ENCODE measurements at regions not wholly inside any gene's neighbourhood (a gene's known extent, or its start where the extent isn't known, plus 50 kb on each side); places are given as distances from the start of the nearest gene placed in this dataset.

DNA sequence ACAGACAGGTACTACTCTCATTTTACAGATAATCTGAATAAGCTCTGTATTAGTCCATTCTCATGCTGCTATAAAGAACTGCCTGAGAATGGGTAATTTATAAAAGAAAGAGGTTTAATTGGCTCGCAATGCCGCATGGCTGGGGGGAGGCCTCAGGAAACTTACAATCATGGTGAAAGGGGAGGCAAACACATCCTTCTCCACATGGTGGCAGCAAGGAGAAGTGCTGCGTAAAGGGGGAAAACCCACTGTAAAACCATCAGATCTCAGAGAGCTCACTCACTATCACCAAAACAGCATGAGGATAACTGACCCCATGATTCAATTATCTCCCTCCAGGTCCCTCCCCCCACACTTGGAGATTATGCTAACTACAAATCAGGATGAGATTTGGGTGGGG lies 254.4 kb downstream of the KCNE4 start:
- TF ChIP-seq, protein P1, sequence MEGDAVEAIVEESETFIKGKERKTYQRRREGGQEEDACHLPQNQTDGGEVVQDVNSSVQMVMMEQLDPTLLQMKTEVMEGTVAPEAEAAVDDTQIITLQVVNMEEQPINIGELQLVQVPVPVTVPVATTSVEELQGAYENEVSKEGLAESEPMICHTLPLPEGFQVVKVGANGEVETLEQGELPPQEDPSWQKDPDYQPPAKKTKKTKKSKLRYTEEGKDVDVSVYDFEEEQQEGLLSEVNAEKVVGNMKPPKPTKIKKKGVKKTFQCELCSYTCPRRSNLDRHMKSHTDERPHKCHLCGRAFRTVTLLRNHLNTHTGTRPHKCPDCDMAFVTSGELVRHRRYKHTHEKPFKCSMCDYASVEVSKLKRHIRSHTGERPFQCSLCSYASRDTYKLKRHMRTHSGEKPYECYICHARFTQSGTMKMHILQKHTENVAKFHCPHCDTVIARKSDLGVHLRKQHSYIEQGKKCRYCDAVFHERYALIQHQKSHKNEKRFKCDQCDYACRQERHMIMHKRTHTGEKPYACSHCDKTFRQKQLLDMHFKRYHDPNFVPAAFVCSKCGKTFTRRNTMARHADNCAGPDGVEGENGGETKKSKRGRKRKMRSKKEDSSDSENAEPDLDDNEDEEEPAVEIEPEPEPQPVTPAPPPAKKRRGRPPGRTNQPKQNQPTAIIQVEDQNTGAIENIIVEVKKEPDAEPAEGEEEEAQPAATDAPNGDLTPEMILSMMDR (IDR thresholded peaks at IDR 0.05; ENCODE audit: low read depth, low read length): peak; percentile 75
- Histone ChIP-seq H3K27ac (no peak overlapping the region), H3K9me3 (ENCODE audit: severe bottlenecking) (no peaks in the 10 kb centered on the region), H3K27me3 (ENCODE audit: insufficient read depth, low read depth, severe bottlenecking) (no peaks in the 10 kb centered on the region), H3K36me3 (no peaks in the 10 kb centered on the region), H3K4me3 (ENCODE audit: low read depth, low read length) (no peak overlapping the region)
- peak; percentile 42 for DNase-seq

DNA sequence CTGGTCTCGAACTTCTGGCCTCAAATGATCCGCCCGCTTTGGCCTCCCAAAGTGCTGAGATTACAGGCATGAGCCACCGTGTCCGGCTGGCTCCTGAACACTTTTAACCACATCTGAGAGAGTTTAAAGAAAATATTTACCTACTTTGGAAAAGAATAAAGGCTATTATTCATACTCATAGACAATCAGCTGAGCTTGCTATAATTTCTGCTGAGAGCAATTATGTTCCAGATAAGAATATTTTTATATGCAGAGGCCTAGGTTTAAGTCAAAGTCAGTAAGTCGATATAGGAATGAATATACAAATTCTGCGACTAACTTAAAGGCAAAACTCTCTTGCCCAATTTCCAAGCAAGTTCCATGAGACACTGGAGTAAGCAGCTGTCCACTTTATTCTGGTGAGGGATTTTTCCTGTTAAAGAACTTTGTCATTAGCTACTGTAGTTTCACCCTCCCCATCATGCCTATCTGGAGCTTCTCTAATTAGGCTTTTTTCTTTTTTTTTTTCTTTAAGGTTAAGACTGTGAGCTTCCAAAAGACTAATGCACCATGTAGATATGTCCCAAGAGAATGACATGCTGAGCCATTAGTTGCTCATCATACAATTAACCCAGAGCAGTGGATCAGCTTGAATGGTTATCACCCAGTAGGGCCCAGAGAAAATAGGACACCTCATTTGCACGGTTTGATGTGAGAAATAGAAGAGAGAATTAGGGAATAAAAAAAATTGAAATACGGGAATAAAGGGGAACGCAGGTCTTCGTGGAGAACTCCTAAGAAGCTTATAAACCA lies 260.1 kb downstream of the KCNE4 start:
- H3K4me3 ChIP-seq (ENCODE audit: low read depth, low read length): no peak overlapping the region
- no peaks in the 10 kb centered on the region for H3K36me3 ChIP-seq
- no peak overlapping the region for H3K27ac ChIP-seq
- TF ChIP-seq, protein P1 (IDR thresholded peaks at IDR 0.05; ENCODE audit: low read depth, low read length): no peak
- H3K9me3 ChIP-seq (ENCODE audit: severe bottlenecking): no peaks in the 10 kb centered on the region
- H3K27me3 ChIP-seq (ENCODE audit: insufficient read depth, low read depth, severe bottlenecking): no peaks in the 10 kb centered on the region
- no peak for DNase-seq

DNA sequence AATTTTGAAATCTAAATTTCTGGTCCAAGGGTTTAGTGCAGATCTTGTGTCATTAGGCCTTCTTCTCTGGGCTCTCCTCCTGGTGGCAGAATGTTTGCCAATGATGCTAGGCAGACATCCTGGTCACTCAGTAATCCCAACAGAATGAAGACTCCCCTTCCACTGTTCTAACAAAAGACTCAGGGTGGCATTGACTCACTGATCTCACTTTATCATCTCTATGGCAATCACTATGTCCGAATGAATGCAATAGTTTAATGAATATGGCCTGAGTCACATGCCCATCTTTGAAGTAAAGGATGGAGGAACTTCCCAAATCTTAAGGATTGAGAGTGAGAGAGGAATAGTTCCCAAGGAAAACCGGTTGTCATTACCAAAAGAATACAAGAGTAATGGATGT lies 261.1 kb downstream of the KCNE4 start:
- TF ChIP-seq, protein P1 (IDR thresholded peaks at IDR 0.05; ENCODE audit: low read depth, low read length): no peak
- H3K9me3 ChIP-seq (ENCODE audit: severe bottlenecking): no peaks in the 10 kb centered on the region
- no peak overlapping the region for H3K27ac ChIP-seq
- no peak overlapping the region for H3K4me3 ChIP-seq (ENCODE audit: low read depth, low read length)
- no peak for DNase-seq
- no peaks in the 10 kb centered on the region for H3K27me3 ChIP-seq (ENCODE audit: insufficient read depth, low read depth, severe bottlenecking)
- no peaks in the 10 kb centered on the region for H3K36me3 ChIP-seq

DNA sequence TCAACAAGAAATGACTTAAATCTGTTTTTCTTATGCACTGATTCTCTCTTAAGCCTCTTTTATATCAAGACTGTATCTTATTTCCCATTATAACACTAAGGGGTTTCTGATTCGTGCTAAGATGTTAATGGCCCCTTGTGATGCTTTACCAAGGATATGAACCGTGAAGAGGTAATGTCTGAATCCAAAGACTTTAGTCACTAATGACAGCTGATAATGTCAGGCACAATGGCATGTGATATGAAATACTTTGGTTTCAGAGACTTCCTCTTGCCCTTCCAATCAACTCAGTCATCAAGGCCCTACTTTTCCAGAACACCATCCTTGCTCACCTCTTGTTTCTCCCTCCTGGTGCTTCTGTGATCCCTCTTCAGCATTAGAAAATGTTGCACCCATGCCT lies 262.8 kb downstream of the KCNE4 start:
- Histone ChIP-seq H3K27me3 (ENCODE audit: insufficient read depth, low read depth, severe bottlenecking) (no peaks in the 10 kb centered on the region), H3K4me3 (ENCODE audit: low read depth, low read length) (no peak overlapping the region), H3K36me3 (no peaks in the 10 kb centered on the region), H3K9me3 (ENCODE audit: severe bottlenecking) (no peaks in the 10 kb centered on the region), H3K27ac (no peak overlapping the region)
- TF ChIP-seq, protein P1 (IDR thresholded peaks at IDR 0.05; ENCODE audit: low read depth, low read length): no peak
- DNase-seq: no peak

DNA sequence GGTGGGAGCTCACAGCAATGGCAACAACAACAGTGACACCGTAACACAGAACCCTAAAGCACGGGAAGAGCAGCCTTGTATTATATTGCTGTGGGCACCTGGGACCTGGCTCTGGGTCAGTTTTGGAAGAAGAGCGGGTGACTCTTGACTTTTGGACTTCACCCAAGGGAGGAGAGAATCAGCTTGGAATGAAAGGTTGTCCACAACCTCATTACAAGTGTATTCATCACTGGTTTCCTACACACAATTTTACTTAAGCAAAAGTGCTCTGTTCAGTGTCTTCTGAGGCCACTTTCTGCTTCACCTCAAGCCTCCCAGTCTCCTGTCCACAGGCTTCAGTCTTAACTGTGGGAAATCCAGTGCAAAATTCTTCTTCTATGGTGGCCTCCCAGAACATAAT lies 263.8 kb downstream of the KCNE4 start:
- Histone ChIP-seq H3K27ac (no peak overlapping the region), H3K27me3 (ENCODE audit: insufficient read depth, low read depth, severe bottlenecking) (no peaks in the 10 kb centered on the region), H3K36me3 (no peaks in the 10 kb centered on the region), H3K9me3 (ENCODE audit: severe bottlenecking) (no peaks in the 10 kb centered on the region), H3K4me3 (ENCODE audit: low read depth, low read length) (no peak overlapping the region)
- no peak for DNase-seq
- TF ChIP-seq, protein P1 (IDR thresholded peaks at IDR 0.05; ENCODE audit: low read depth, low read length): no peak

DNA sequence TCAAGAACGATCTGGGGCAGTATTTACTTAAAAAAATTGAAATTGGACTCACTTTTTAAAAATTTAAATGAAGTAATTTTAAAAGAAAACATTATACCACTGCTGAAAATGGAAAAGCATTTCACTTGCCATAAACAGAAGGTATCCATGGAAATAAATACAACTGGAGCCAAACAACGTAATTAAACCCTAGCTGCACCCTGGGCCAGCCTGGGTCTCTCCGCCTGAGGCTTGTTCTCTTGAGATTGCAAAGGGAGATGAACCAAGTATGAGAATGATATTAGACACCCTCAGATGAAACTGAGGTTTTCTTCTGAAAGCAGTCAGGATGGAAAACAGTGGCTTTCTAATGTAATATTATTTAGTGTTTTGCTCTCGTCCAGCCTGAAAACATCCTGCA lies 264.4 kb downstream of the KCNE4 start:
- H3K36me3 ChIP-seq: no peaks in the 10 kb centered on the region
- no peak for DNase-seq
- no peak overlapping the region for H3K27ac ChIP-seq
- H3K4me3 ChIP-seq (ENCODE audit: low read depth, low read length): no peak overlapping the region
- no peaks in the 10 kb centered on the region for H3K9me3 ChIP-seq (ENCODE audit: severe bottlenecking)
- TF ChIP-seq, protein P1 (IDR thresholded peaks at IDR 0.05; ENCODE audit: low read depth, low read length): no peak
- no peaks in the 10 kb centered on the region for H3K27me3 ChIP-seq (ENCODE audit: insufficient read depth, low read depth, severe bottlenecking)
